Nephron (organoid): ENCODE measurements at regions not wholly inside any gene's neighbourhood (a gene's known extent, or its start where the extent isn't known, plus 50 kb on each side); places are given as distances from the start of the nearest gene placed in this dataset.
"Not testable (repeated sequence)": the region's sequence is repeated elsewhere in the genome, so short reads cannot be mapped to it uniquely, and the experiment has no call there.

Experiments used
- H3K27ac Mint-ChIP-seq, 3 experiments: 2 replicates each; pipeline ENCODE4 v1.8.0; 2020; ENCODE audit warnings: mixed read lengths in 3 of 3, mild to moderate bottlenecking in 2 of 3, moderate library complexity in 1 of 3
- H3K27me3 Mint-ChIP-seq: 2 replicates; pipeline ENCODE4 v1.8.0; 2021; ENCODE audit warnings: low read depth, mild to moderate bottlenecking, moderate library complexity, mixed read lengths
- H3K36me3 Mint-ChIP-seq: 2 replicates; pipeline ENCODE4 v1.8.0; 2020; ENCODE audit warnings: low read depth, mixed read lengths
- H3K4me1 Mint-ChIP-seq: 2 replicates; pipeline ENCODE4 v1.8.0; 2020; ENCODE audit warnings: mixed read lengths
- H3K4me3 Mint-ChIP-seq, 3 experiments: 2 replicates each; pipeline ENCODE4 v1.8.0; 2020; ENCODE audit warnings: mild to moderate bottlenecking in 3 of 3, mixed read lengths in 3 of 3, moderate library complexity in 2 of 3
- H3K9me3 Mint-ChIP-seq: 2 replicates; pipeline ENCODE4 v1.8.0; 2020; ENCODE audit warnings: mixed read lengths
- TF ChIP-seq, protein P1 (sequence below), 3 experiments: fragments of 200-600 bp; sonication (generic); IDR thresholded peaks; one replicate each; pipeline ENCODE4 v1.5.0; 2021; ENCODE audit warnings: antibody characterized with exemption in 3 of 3; ENCODE audit not compliant: unreplicated experiment in 3 of 3

DNA sequence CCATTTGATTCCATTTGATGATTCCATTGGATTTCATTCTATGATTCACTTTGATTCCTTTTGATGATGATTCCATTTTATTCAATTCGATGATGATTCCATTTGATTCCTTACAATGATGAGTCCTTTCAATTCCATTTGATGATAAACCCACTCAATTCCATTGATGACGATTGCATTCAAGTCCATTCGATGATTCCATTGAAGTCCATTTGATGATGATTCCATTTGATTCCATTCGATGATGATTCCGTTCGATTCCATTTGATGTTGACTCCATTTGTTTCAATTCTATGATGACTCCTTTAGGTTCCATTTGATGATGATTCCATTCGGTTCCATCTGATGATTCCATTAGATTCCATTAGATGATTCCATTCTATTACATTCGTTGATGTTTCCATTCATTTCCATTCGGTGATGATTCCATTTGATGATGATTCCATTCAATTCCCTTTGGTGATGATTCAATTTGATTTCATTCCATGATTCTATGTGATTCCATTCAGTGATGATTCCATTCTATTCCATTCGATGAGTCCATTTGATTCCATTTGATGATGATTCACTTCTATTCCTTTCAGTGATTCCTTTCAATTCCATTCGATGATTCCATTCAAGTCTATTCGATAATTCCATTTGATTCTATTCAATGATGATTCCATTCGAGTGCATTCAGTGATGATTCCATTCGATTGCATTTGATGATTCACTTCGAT lies 1106.0 kb downstream of the RPIA start:
- no peak overlapping the region for H3K27ac Mint-ChIP-seq
- no peak overlapping the region for H3K4me3 Mint-ChIP-seq
- no peaks in the 10 kb centered on the region for H3K27me3 Mint-ChIP-seq
- H3K4me1 Mint-ChIP-seq = no peaks in the 10 kb centered on the region
- peaks cover 56% of the 10 kb centered on the region for H3K36me3 Mint-ChIP-seq
- TF ChIP-seq, protein P1, sequence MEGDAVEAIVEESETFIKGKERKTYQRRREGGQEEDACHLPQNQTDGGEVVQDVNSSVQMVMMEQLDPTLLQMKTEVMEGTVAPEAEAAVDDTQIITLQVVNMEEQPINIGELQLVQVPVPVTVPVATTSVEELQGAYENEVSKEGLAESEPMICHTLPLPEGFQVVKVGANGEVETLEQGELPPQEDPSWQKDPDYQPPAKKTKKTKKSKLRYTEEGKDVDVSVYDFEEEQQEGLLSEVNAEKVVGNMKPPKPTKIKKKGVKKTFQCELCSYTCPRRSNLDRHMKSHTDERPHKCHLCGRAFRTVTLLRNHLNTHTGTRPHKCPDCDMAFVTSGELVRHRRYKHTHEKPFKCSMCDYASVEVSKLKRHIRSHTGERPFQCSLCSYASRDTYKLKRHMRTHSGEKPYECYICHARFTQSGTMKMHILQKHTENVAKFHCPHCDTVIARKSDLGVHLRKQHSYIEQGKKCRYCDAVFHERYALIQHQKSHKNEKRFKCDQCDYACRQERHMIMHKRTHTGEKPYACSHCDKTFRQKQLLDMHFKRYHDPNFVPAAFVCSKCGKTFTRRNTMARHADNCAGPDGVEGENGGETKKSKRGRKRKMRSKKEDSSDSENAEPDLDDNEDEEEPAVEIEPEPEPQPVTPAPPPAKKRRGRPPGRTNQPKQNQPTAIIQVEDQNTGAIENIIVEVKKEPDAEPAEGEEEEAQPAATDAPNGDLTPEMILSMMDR (IDR thresholded peaks at IDR 0.05; ENCODE audit: unreplicated experiment in 3 of 3) = no peak
- peaks cover 89% of the 10 kb centered on the region for H3K9me3 Mint-ChIP-seq

GRCh38 chr2:89801207-89801606 lies 1109.7 kb downstream of the RPIA start:
- peaks cover 61% of the 10 kb centered on the region for H3K36me3 Mint-ChIP-seq
- peaks cover 96% of the 10 kb centered on the region for H3K9me3 Mint-ChIP-seq
- H3K27ac Mint-ChIP-seq, H3K4me1 Mint-ChIP-seq, H3K4me3 Mint-ChIP-seq, H3K27me3 Mint-ChIP-seq: not testable (repeated sequence)

DNA sequence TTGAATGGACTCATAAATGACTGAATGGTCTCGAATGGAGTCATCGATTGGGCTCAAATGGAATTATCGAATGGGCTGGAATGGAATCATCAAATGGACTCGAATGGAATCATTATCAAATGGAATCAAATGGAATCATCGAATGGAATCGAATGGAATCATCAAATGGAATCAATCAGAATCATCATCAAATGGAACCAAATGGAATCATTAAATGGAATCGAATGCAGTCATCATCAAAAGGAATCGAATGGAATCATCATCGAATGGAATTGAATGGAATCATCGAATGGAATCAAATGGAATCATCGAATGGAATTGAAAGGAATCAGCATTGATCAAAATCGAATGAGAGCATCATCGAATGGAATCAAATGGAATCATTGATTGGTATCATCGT lies 1114.9 kb downstream of the RPIA start:
- H3K27ac Mint-ChIP-seq, H3K27me3 Mint-ChIP-seq, H3K4me1 Mint-ChIP-seq, H3K4me3 Mint-ChIP-seq: not testable (repeated sequence)
- H3K9me3 Mint-ChIP-seq = peaks cover 87% of the 10 kb centered on the region
- H3K36me3 Mint-ChIP-seq = peaks cover 36% of the 10 kb centered on the region

DNA sequence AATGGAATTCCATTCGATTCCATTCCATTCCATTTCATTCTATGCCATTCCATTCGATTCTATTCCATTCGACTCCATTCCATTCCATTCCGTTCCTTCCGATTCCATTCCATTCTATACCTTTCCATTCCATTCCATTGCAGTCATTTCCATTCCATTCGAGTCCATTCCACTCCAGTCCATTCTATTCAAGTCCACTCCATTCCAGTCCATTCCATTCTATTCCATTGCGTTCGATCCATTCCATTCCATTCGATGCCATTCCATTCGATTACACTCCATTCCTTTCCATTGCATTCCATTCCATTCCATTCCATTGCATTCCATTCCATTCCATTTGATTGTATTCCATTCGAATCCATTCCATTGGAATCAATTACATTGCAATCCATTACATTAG lies 1119.8 kb downstream of the RPIA start:
- no peaks in the 10 kb centered on the region for H3K4me1 Mint-ChIP-seq
- H3K4me3 Mint-ChIP-seq = no peak overlapping the region

DNA sequence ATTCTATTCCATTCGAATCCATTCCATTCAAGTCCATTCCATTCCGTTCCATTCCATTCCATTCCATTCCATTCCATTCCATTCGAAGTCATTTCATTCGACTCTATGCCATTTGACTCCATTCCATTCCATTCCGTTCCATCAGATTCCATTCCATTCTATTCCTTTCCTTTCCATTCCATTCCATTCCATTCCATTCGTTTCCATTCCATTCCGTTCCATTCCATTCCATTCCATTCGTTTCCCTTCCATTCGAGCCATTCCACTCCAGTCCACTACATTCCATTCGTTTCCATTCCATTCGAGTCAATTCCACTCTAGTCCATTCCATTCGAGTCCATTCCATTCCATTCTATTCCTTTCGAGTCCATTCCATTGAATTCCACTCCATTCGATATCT lies 1120.4 kb downstream of the RPIA start:
- H3K36me3 Mint-ChIP-seq = peaks cover 47% of the 10 kb centered on the region
- H3K4me3 Mint-ChIP-seq, H3K27me3 Mint-ChIP-seq, H3K27ac Mint-ChIP-seq, H3K4me1 Mint-ChIP-seq: not testable (repeated sequence)
- peaks cover 88% of the 10 kb centered on the region for H3K9me3 Mint-ChIP-seq

More for the DNA sequence above, 1119.8 kb downstream of the RPIA start:
- TF ChIP-seq, protein P1 (IDR thresholded peaks at IDR 0.05; ENCODE audit: unreplicated experiment in 3 of 3) = no peak
- Mint-ChIP-seq H3K27ac (no peak overlapping the region), H3K36me3 (peaks cover 48% of the 10 kb centered on the region), H3K9me3 (peaks cover 88% of the 10 kb centered on the region), H3K27me3 (no peaks in the 10 kb centered on the region)

DNA sequence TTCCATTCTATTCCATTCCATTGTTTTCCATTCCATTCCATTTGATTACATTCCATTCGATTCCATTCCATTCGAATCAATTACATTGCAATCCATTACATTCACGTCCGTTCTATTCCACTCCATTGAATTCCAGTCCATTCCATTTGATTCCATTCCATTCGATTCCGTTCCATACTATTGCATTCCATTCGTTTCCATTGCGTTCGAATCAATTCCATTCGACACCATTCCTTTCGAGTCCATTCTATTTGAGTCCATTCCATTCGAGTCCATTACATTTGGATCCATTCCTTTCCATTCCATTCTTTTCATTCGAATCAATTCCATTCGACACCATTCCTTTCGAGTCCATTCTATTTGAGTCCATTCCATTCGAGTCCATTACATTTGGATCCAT lies 1122.9 kb downstream of the RPIA start:
- H3K4me3 Mint-ChIP-seq, H3K27ac Mint-ChIP-seq, H3K27me3 Mint-ChIP-seq, H3K4me1 Mint-ChIP-seq: not testable (repeated sequence)
- Mint-ChIP-seq H3K36me3 (peaks cover 58% of the 10 kb centered on the region), H3K9me3 (peaks cover 93% of the 10 kb centered on the region)

GRCh38 chr2:89818873-89819272 lies 1127.4 kb downstream of the RPIA start:
- Mint-ChIP-seq H3K36me3 (peaks cover 64% of the 10 kb centered on the region), H3K27ac (no peak overlapping the region), H3K4me3 (no peak overlapping the region), H3K27me3 (no peaks in the 10 kb centered on the region), H3K9me3 (peaks cover 94% of the 10 kb centered on the region), H3K4me1 (no peaks in the 10 kb centered on the region)
- TF ChIP-seq, protein P1 (IDR thresholded peaks at IDR 0.05; ENCODE audit: unreplicated experiment in 3 of 3) = no peak

GRCh38 chr2:89819809-89820208 lies 1128.3 kb downstream of the RPIA start:
- no peak overlapping the region for H3K4me3 Mint-ChIP-seq
- no peak overlapping the region for H3K27ac Mint-ChIP-seq
- TF ChIP-seq, protein P1 (IDR thresholded peaks at IDR 0.05; ENCODE audit: unreplicated experiment in 3 of 3) = no peak
- H3K9me3 Mint-ChIP-seq = peaks cover 92% of the 10 kb centered on the region
- H3K36me3 Mint-ChIP-seq = peaks cover 54% of the 10 kb centered on the region
- H3K27me3 Mint-ChIP-seq = no peaks in the 10 kb centered on the region
- H3K4me1 Mint-ChIP-seq = no peaks in the 10 kb centered on the region
